SK-N-SH treated with all-trans-retinoic acid at 6 μM for 48 hours (cell line): ENCODE measurements at regions not wholly inside any gene's neighbourhood (a gene's known extent, or its start where the extent isn't known, plus 50 kb on each side); places are given as distances from the start of the nearest gene placed in this dataset.

ENCODE experiments used
- ATAC-seq: fragments of 200-7000 bp; cut with Tn5 transposase; 3 replicates; pipeline ENCODE4 v1.9.1; 2020; ENCODE audit warnings: mild to moderate bottlenecking, moderate library complexity
- ARNTL ChIP-seq: fragments of 450-650 bp; formaldehyde crosslinking; IDR thresholded peaks from 2 replicates; pipeline ENCODE4 v1.5.0; 2020; ENCODE audit warnings: low read depth, mild to moderate bottlenecking, moderate library complexity, borderline replicate concordance
- BACH2 ChIP-seq: fragments of 250-450 bp; sonication (Bioruptor Pico); IDR thresholded peaks from 2 replicates; pipeline ENCODE4 v1.9.0; 2021; ENCODE audit warnings: mild to moderate bottlenecking, borderline replicate concordance
- CSDC2 ChIP-seq: fragments of 250-450 bp; sonication (Bioruptor Pico); IDR thresholded peaks from 2 replicates; pipeline ENCODE4 v1.5.0; 2020; ENCODE audit warnings: mild to moderate bottlenecking, moderate library complexity
- ESRRG ChIP-seq: fragments of 250-450 bp; sonication (Bioruptor Pico); IDR thresholded peaks from 2 replicates; pipeline ENCODE4 v1.6.1; 2021; ENCODE audit warnings: mild to moderate bottlenecking
- GLIS3 ChIP-seq: fragments of 250-450 bp; sonication (Bioruptor Pico); IDR thresholded peaks from 2 replicates; pipeline ENCODE4 v1.5.0; 2020; ENCODE audit warnings: mild to moderate bottlenecking, moderate library complexity
- ISL1 ChIP-seq: fragments of 250-450 bp; sonication (Bioruptor Pico); IDR thresholded peaks from 2 replicates; pipeline ENCODE4 v2.1.2; 2022; ENCODE audit warnings: mild to moderate bottlenecking, moderate library complexity
- OSR1 ChIP-seq: fragments of 250-450 bp; sonication (Bioruptor Pico); IDR thresholded peaks from 2 replicates; pipeline ENCODE4 v1.8.0; 2022; ENCODE audit warnings: moderate library complexity, mild to moderate bottlenecking, inconsistent platforms
- PPARA ChIP-seq: fragments of 250-450 bp; sonication (Bioruptor Pico); IDR thresholded peaks from 2 replicates; pipeline ENCODE4 v1.5.0; 2020; ENCODE audit warnings: mild to moderate bottlenecking, borderline replicate concordance
- RARB ChIP-seq: fragments of 250-450 bp; sonication (Bioruptor Pico); IDR thresholded peaks from 2 replicates; pipeline ENCODE4 v1.8.0; 2021; ENCODE audit warnings: mild to moderate bottlenecking, moderate library complexity
- TCF4 ChIP-seq: fragments of 250-450 bp; sonication (Bioruptor Pico); IDR thresholded peaks from 2 replicates; pipeline ENCODE4 v1.8.0; 2021; ENCODE audit warnings: mild to moderate bottlenecking, moderate library complexity, borderline replicate concordance
- TOX ChIP-seq: fragments of 250-450 bp; sonication (Bioruptor Pico); IDR thresholded peaks from 2 replicates; pipeline ENCODE4 v1.8.0; 2021; ENCODE audit warnings: mild to moderate bottlenecking, moderate library complexity, borderline replicate concordance
- ZC3H10 ChIP-seq: fragments of 250-450 bp; sonication (Bioruptor Pico); IDR thresholded peaks from 2 replicates; pipeline ENCODE4 v1.5.1; 2021; ENCODE audit warnings: mild to moderate bottlenecking, moderate library complexity
- ZFP3 ChIP-seq: fragments of 250-450 bp; sonication (Bioruptor Pico); IDR thresholded peaks from 2 replicates; pipeline ENCODE4 v1.5.0; 2020; ENCODE audit warnings: mild to moderate bottlenecking, moderate library complexity
- ZNF565 ChIP-seq: fragments of 450-650 bp; formaldehyde crosslinking; conservative IDR thresholded peaks from 2 replicates; pipeline ENCODE4 v1.5.0; 2020; ENCODE audit warnings: low read depth, mild to moderate bottlenecking, moderate library complexity
- ZNF70 ChIP-seq: fragments of 450-650 bp; formaldehyde crosslinking; IDR thresholded peaks from 2 replicates; pipeline ENCODE4 v1.5.0; 2020; ENCODE audit warnings: mild to moderate bottlenecking, moderate library complexity
- ZNF8 ChIP-seq: fragments of 450-650 bp; formaldehyde crosslinking; IDR thresholded peaks from 2 replicates; pipeline ENCODE4 v1.5.0; 2020; ENCODE audit warnings: mild to moderate bottlenecking, moderate library complexity
- TF ChIP-seq, protein P1 (sequence below): fragments of 250-450 bp; sonication (Bioruptor Pico); IDR thresholded peaks from 2 replicates; pipeline ENCODE4 v1.5.1; 2021; ENCODE audit warnings: mild to moderate bottlenecking, moderate library complexity
- TF ChIP-seq, protein P2 (sequence below): fragments of 250-450 bp; sonication (Bioruptor Pico); IDR thresholded peaks from 2 replicates; pipeline ENCODE4 v1.8.0; 2021; ENCODE audit warnings: low read depth, mild to moderate bottlenecking, moderate library complexity, borderline replicate concordance
- TF ChIP-seq, protein P3 (sequence below): fragments of 250-450 bp; sonication (Bioruptor Pico); IDR thresholded peaks from 2 replicates; pipeline ENCODE4 v1.5.0; 2020; ENCODE audit warnings: mild to moderate bottlenecking, moderate library complexity
- TF ChIP-seq, protein P4 (sequence below): fragments of 250-450 bp; sonication (Bioruptor Pico); IDR thresholded peaks from 2 replicates; pipeline ENCODE4 v1.5.1; 2020; ENCODE audit warnings: low read depth, mild to moderate bottlenecking, moderate library complexity
- TF ChIP-seq, protein P5 (sequence below): fragments of 250-450 bp; sonication (Bioruptor Pico); IDR thresholded peaks from 2 replicates; pipeline ENCODE4 v1.8.0; 2020; ENCODE audit warnings: mild to moderate bottlenecking, moderate library complexity, borderline replicate concordance

DNA sequence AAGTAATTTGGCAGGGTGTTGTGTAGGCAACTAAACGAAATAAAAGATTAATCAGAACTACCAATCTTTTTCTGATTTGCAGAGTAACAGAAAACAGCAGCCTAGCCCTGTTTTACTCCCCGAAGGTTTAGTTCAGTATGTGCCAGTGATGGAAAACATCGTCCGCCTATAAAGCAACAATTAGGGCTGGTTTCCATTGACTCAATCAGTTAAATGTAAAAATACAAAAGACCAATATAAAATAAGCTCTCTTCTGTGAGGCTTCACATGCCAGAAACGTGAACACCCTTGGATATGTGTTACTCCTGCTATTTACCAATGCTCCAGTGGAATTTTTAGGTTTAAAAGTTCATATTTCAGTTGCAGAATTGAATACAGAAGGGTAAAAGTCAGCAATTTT is 210.5 kb upstream of the RSPO3 start:
- no peak for ATAC-seq

DNA sequence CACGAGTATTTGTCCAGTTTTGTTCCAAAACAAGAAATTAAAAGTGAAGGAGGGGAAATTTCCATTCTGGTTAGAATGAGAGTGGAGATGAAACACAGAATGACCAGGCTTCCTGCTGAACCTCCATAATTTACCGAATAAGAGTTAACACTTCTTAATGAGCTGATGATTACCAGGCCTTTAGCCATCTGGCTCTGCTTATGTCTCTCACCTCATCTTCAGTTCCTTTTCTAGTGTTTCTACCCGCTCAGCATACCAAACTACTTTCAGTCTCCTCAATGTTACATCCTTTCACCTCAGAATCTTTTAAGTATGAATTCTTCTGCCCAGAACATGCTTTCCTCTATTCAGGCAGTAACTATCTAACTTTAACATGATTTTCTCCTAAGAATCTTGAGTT is 209.0 kb upstream of the RSPO3 start:
- no peak for ATAC-seq
- TF ChIP-seq GLIS3 (CRISPR knock-in tag) (no peak), PPARA (CRISPR knock-in tag) (no peak), BACH2 (CRISPR knock-in tag) (no peak), ZFP3 (CRISPR knock-in tag) (no peak), OSR1 (CRISPR knock-in tag) (no peak), ZNF70 (CRISPR knock-in tag) (no peak), ZNF565 (CRISPR knock-in tag) (no peak), TOX (CRISPR knock-in tag) (no peak), ISL1 (CRISPR knock-in tag) (no peak)
- TF ChIP-seq, protein P1, sequence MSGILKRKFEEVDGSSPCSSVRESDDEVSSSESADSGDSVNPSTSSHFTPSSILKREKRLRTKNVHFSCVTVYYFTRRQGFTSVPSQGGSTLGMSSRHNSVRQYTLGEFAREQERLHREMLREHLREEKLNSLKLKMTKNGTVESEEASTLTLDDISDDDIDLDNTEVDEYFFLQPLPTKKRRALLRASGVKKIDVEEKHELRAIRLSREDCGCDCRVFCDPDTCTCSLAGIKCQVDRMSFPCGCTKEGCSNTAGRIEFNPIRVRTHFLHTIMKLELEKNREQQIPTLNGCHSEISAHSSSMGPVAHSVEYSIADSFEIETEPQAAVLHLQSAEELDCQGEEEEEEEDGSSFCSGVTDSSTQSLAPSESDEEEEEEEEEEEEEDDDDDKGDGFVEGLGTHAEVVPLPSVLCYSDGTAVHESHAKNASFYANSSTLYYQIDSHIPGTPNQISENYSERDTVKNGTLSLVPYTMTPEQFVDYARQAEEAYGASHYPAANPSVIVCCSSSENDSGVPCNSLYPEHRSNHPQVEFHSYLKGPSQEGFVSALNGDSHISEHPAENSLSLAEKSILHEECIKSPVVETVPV (CRISPR knock-in tag) = no peak
- TF ChIP-seq, protein P2, sequence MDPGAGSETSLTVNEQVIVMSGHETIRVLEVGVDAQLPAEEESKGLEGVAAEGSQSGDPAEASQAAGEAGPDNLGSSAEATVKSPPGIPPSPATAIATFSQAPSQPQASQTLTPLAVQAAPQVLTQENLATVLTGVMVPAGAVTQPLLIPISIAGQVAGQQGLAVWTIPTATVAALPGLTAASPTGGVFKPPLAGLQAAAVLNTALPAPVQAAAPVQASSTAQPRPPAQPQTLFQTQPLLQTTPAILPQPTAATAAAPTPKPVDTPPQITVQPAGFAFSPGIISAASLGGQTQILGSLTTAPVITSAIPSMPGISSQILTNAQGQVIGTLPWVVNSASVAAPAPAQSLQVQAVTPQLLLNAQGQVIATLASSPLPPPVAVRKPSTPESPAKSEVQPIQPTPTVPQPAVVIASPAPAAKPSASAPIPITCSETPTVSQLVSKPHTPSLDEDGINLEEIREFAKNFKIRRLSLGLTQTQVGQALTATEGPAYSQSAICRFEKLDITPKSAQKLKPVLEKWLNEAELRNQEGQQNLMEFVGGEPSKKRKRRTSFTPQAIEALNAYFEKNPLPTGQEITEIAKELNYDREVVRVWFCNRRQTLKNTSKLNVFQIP (CRISPR knock-in tag) = no peak

More for the DNA sequence above, 210.5 kb upstream of the RSPO3 start:
- no peak for TF ChIP-seq CSDC2 (CRISPR knock-in tag)
- no peak for TF ChIP-seq ESRRG (CRISPR knock-in tag)
- TF ChIP-seq BACH2 (CRISPR knock-in tag) = no peak
- TF ChIP-seq, protein P3, sequence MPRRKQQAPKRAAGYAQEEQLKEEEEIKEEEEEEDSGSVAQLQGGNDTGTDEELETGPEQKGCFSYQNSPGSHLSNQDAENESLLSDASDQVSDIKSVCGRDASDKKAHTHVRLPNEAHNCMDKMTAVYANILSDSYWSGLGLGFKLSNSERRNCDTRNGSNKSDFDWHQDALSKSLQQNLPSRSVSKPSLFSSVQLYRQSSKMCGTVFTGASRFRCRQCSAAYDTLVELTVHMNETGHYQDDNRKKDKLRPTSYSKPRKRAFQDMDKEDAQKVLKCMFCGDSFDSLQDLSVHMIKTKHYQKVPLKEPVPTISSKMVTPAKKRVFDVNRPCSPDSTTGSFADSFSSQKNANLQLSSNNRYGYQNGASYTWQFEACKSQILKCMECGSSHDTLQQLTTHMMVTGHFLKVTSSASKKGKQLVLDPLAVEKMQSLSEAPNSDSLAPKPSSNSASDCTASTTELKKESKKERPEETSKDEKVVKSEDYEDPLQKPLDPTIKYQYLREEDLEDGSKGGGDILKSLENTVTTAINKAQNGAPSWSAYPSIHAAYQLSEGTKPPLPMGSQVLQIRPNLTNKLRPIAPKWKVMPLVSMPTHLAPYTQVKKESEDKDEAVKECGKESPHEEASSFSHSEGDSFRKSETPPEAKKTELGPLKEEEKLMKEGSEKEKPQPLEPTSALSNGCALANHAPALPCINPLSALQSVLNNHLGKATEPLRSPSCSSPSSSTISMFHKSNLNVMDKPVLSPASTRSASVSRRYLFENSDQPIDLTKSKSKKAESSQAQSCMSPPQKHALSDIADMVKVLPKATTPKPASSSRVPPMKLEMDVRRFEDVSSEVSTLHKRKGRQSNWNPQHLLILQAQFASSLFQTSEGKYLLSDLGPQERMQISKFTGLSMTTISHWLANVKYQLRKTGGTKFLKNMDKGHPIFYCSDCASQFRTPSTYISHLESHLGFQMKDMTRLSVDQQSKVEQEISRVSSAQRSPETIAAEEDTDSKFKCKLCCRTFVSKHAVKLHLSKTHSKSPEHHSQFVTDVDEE (CRISPR knock-in tag) = no peak
- TF ChIP-seq ISL1 (CRISPR knock-in tag) = no peak
- no peak for TF ChIP-seq ARNTL
- no peak for TF ChIP-seq RARB (CRISPR knock-in tag)
- TF ChIP-seq, protein P4, sequence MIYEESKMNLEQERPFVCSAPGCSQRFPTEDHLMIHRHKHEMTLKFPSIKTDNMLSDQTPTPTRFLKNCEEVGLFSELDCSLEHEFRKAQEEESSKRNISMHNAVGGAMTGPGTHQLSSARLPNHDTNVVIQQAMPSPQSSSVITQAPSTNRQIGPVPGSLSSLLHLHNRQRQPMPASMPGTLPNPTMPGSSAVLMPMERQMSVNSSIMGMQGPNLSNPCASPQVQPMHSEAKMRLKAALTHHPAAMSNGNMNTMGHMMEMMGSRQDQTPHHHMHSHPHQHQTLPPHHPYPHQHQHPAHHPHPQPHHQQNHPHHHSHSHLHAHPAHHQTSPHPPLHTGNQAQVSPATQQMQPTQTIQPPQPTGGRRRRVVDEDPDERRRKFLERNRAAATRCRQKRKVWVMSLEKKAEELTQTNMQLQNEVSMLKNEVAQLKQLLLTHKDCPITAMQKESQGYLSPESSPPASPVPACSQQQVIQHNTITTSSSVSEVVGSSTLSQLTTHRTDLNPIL (CRISPR knock-in tag) = no peak
- no peak for TF ChIP-seq ZFP3 (CRISPR knock-in tag)
- no peak for TF ChIP-seq TCF4 (CRISPR knock-in tag)
- no peak for TF ChIP-seq ZNF70 (CRISPR knock-in tag)
- no peak for TF ChIP-seq ZNF8 (CRISPR knock-in tag)
- TF ChIP-seq, protein P5, sequence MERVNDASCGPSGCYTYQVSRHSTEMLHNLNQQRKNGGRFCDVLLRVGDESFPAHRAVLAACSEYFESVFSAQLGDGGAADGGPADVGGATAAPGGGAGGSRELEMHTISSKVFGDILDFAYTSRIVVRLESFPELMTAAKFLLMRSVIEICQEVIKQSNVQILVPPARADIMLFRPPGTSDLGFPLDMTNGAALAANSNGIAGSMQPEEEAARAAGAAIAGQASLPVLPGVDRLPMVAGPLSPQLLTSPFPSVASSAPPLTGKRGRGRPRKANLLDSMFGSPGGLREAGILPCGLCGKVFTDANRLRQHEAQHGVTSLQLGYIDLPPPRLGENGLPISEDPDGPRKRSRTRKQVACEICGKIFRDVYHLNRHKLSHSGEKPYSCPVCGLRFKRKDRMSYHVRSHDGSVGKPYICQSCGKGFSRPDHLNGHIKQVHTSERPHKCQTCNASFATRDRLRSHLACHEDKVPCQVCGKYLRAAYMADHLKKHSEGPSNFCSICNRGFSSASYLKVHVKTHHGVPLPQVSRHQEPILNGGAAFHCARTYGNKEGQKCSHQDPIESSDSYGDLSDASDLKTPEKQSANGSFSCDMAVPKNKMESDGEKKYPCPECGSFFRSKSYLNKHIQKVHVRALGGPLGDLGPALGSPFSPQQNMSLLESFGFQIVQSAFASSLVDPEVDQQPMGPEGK (CRISPR knock-in tag) = no peak
- TF ChIP-seq PPARA (CRISPR knock-in tag) = no peak
- TF ChIP-seq, protein P1 (CRISPR knock-in tag) = no peak
- TF ChIP-seq OSR1 (CRISPR knock-in tag) = no peak
- no peak for TF ChIP-seq ZC3H10 (CRISPR knock-in tag)
